Activated CD4-positive, alpha-beta T cell treated with anti-CD3 and anti-CD28 coated beads, Interleukin-2, amount 50 U/mL, for 24 hours (primary cell): ENCODE measurements at regions not wholly inside any gene's neighbourhood (a gene's known extent, or its start where the extent isn't known, plus 50 kb on each side); places are given as distances from the start of the nearest gene placed in this dataset.

Experiments used
- DNase-seq, 2 donors: peaks; one replicate each; pipeline ENCODE4 v3.0.0-alpha.2; 2020; ENCODE audit warnings: low read depth in 1 of 2, low spot score in 1 of 2

- no peak for DNase-seq
These were observed 453.9 kb downstream of the BRD1 start for GRCh38 chr22:49373801-49374226.

- DNase-seq = no peak
These were observed 454.4 kb downstream of the BRD1 start for GRCh38 chr22:49373289-49373666.

GRCh38 chr22:49372530-49373288, 455.0 kb downstream of the BRD1 start:
- DNase-seq = no peak

GRCh38 chr22:49372111-49372529, 455.6 kb downstream of the BRD1 start:
- DNase-seq = no peak

GRCh38 chr22:49371325-49372110, 456.2 kb downstream of the BRD1 start:
- DNase-seq = no peak

GRCh38 chr22:49370627-49371301, 456.9 kb downstream of the BRD1 start:
- DNase-seq = no peak

GRCh38 chr22:49369726-49370626, 457.7 kb downstream of the BRD1 start:
- DNase-seq = no peak

GRCh38 chr22:49368976-49369725, 458.5 kb downstream of the BRD1 start:
- no peak for DNase-seq

GRCh38 chr22:49368221-49368975, 459.3 kb downstream of the BRD1 start:
- DNase-seq = no peak

- DNase-seq = no peak
These were observed 460.5 kb downstream of the BRD1 start for GRCh38 chr22:49367041-49367697.

- DNase-seq = no peak
These were observed 461.2 kb downstream of the BRD1 start for GRCh38 chr22:49366437-49366836.

- DNase-seq = no peak
These were observed 461.8 kb downstream of the BRD1 start for GRCh38 chr22:49365910-49366309.

- DNase-seq = no peak
These were observed 462.4 kb downstream of the BRD1 start for GRCh38 chr22:49365191-49365837.

- DNase-seq = no peak
These were observed 463.3 kb downstream of the BRD1 start for GRCh38 chr22:49364398-49364797.

GRCh38 chr22:49363526-49364230, 464.0 kb downstream of the BRD1 start:
- no peak for DNase-seq

GRCh38 chr22:49362211-49362839, 465.3 kb downstream of the BRD1 start:
- DNase-seq = no peak

- DNase-seq = no peak
These were observed 466.5 kb downstream of the BRD1 start for GRCh38 chr22:49361164-49361563.
